ENCODE measurements at regions not wholly inside any gene's neighbourhood (a gene's known extent, or its start where the extent isn't known, plus 50 kb on each side); places are given as distances from the start of the nearest gene placed in this dataset.

DNA sequence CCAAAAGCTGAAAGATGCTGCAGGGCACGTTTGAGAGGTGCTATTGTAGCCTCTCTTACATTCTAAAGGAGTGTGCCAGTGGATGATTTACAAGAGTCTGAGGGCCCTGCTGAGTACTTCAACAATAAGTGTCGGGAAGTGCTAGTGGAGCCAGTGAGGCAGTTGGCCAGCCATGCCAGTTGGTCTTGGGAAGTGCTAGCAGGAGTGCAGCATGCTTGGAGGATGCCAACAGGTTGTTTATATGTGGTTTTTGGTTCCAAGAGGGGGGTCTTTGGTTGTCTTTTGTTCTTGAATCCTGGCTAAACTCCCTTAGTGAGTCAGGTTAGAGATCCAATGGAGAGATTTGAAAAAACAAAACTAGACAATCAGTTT lies 335.3 kb downstream of the PABPC4L start:
- TF ChIP-seq, protein P1, sequence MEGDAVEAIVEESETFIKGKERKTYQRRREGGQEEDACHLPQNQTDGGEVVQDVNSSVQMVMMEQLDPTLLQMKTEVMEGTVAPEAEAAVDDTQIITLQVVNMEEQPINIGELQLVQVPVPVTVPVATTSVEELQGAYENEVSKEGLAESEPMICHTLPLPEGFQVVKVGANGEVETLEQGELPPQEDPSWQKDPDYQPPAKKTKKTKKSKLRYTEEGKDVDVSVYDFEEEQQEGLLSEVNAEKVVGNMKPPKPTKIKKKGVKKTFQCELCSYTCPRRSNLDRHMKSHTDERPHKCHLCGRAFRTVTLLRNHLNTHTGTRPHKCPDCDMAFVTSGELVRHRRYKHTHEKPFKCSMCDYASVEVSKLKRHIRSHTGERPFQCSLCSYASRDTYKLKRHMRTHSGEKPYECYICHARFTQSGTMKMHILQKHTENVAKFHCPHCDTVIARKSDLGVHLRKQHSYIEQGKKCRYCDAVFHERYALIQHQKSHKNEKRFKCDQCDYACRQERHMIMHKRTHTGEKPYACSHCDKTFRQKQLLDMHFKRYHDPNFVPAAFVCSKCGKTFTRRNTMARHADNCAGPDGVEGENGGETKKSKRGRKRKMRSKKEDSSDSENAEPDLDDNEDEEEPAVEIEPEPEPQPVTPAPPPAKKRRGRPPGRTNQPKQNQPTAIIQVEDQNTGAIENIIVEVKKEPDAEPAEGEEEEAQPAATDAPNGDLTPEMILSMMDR (IDR thresholded peaks at IDR 0.05; ENCODE audit: control insufficient read depth, insufficient read depth, low read depth, low read length, missing control alignments), result no peak
- no peak overlapping the region for H3K4me3 ChIP-seq (ENCODE audit: control insufficient read depth, low read depth, low read length)
- no peak for DNase-seq (ENCODE audit: low read depth)

DNA sequence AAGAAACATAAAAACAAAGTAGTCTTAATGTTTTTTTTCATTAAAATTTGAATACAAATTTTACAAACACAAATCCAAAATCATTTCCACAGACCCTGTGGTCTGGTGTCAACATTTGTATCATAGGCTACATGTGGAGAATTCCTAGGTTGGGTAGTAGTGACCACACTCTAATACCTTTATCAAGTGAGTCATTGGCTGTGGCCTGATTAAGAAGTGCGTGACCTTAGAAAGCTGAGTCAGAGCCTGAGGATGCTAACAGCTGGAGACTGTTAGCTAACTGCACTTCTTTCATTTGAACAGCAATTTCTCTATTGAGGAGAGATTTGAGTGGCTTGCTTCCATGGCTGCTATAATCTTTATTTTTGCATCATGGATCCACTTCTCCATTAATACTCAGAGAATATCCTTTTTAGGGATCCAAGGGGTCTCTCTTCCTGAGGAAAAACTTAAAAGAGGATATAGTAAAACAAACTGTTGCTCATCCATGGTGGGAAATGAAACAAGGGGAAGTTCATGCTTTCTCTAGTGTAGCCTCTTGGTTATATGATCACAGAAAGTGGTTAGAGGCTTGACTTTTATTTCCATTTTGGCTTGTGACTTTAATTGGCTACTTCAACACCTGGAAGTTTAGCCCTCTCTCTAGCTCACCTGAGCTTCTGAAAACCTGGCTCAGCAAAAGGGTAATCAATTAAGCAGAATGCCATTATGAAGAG lies 335.8 kb downstream of the PABPC4L start:
- DNase-seq (ENCODE audit: low read depth), result no peak
- no peak overlapping the region for H3K4me3 ChIP-seq (ENCODE audit: control insufficient read depth, low read depth, low read length)
- TF ChIP-seq, protein P1 (IDR thresholded peaks at IDR 0.05; ENCODE audit: control insufficient read depth, insufficient read depth, low read depth, low read length, missing control alignments), result no peak

DNA sequence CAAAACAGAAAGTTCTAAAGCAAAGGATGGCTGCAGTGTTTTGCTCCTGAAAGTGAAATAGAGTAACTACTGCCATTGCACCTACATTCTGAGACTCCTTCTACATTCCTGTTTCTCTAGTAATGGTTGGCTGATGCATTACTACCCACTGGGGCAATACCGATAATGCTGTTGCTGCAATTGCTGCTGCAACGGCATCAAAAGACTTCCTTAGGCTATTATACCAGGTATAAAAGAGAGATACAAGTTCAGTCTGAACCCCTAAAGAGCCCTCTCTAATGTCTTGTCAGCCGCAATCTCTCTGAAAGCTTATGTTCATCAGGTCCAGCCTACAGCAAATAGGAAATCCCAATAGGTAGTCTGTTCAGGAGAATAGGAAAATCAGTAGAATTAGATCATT lies 338.4 kb downstream of the PABPC4L start:
- no peak overlapping the region for H3K4me3 ChIP-seq (ENCODE audit: control insufficient read depth, low read depth, low read length)
- no peak for DNase-seq (ENCODE audit: low read depth)
- TF ChIP-seq, protein P1 (IDR thresholded peaks at IDR 0.05; ENCODE audit: control insufficient read depth, insufficient read depth, low read depth, low read length, missing control alignments), result no peak

DNA sequence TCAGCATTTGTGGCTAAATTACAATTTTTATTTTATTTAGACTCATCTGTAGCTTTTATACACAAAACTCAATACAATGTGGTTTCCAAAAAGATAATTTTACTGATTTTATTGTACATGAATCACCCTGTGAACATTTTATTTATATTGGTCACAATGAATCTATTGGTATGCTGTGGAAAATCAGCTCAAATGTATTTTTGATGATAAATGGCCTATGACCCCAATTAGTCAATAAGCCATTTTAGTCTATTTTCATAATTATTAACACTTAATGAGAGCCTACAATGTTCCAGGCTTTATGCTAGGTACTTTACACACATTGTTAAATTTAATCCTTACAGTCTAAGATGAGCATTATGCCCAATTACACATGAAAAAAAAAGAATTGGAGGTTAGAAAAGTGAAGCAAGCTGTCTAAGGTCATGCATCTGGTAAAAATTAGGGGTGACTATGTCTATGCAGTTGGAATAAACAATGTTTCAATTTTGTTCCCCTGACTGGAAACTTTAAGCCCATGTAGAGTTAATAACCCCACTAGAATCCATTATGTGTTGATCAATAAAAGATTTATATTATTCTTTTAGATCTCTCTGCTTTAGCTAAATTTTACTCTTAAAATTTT lies 344.7 kb downstream of the PABPC4L start:
- DNase-seq (ENCODE audit: low read depth), result no peak
- H3K4me3 ChIP-seq (ENCODE audit: control insufficient read depth, low read depth, low read length), result no peak overlapping the region
- TF ChIP-seq, protein P1 (IDR thresholded peaks at IDR 0.05; ENCODE audit: control insufficient read depth, insufficient read depth, low read depth, low read length, missing control alignments), result no peak

DNA sequence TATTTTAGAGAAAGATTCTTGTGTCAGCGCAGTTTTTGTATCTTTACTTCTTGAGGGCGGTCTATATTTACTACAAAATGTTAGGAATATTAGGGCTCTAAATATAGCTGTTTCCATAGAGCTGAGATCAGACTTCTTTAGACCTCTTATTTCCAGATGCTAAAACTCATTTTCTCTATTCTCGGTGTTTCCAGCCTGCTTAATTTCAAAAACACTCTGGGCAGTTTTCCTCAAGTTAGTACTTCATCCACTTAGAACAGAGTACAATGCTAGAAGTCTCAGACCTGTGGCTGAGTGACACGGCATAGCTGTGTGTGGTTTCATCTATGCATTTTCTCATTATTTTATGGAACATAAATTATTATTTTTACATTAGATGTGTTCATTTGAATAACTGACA lies 346.6 kb downstream of the PABPC4L start:
- TF ChIP-seq, protein P1 (IDR thresholded peaks at IDR 0.05; ENCODE audit: control insufficient read depth, insufficient read depth, low read depth, low read length, missing control alignments), result no peak
- no peak for DNase-seq (ENCODE audit: low read depth)
- H3K4me3 ChIP-seq (ENCODE audit: control insufficient read depth, low read depth, low read length), result no peak overlapping the region

DNA sequence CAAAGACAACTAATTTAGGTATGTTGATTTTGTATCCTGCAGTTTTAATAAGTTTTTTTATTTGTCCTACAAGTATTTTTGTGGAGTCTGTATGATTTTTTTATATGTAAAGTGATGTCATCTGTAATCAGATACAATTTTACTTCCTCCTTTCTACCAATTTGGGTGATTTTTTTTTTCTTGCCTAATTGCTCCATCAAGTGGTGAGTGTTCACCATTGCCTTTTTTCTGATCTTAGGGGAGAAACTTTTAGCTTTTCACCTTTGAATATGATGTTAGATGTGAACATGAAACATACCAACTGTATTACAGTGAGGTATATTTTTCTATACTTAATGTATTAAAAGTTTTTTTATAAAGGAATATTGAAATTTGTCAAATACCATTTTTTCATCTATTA lies 362.3 kb downstream of the PABPC4L start:
- TF ChIP-seq, protein P1 (IDR thresholded peaks at IDR 0.05; ENCODE audit: control insufficient read depth, insufficient read depth, low read depth, low read length, missing control alignments), result no peak
- no peak for DNase-seq (ENCODE audit: low read depth)
- H3K4me3 ChIP-seq (ENCODE audit: control insufficient read depth, low read depth, low read length), result no peak overlapping the region

Data from AG09309 (cell line).